ENCODE measurements at regions not wholly inside any gene's neighbourhood (a gene's known extent, or its start where the extent isn't known, plus 50 kb on each side); places are given as distances from the start of the nearest gene placed in this dataset.

GRCh38 chr15:93212578-93212977, 123.6 kb upstream of the RGMA start:
- Histone ChIP-seq H3K4me3 (ENCODE audit: low read depth, low read length) (no peak overlapping the region), H3K27me3 (ENCODE audit: control insufficient read depth, insufficient read depth, low read length) (no peaks in the 10 kb centered on the region), H3K36me3 (ENCODE audit: control insufficient read depth, insufficient read depth, low read length) (no peaks in the 10 kb centered on the region)
- TF ChIP-seq, protein P1, sequence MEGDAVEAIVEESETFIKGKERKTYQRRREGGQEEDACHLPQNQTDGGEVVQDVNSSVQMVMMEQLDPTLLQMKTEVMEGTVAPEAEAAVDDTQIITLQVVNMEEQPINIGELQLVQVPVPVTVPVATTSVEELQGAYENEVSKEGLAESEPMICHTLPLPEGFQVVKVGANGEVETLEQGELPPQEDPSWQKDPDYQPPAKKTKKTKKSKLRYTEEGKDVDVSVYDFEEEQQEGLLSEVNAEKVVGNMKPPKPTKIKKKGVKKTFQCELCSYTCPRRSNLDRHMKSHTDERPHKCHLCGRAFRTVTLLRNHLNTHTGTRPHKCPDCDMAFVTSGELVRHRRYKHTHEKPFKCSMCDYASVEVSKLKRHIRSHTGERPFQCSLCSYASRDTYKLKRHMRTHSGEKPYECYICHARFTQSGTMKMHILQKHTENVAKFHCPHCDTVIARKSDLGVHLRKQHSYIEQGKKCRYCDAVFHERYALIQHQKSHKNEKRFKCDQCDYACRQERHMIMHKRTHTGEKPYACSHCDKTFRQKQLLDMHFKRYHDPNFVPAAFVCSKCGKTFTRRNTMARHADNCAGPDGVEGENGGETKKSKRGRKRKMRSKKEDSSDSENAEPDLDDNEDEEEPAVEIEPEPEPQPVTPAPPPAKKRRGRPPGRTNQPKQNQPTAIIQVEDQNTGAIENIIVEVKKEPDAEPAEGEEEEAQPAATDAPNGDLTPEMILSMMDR (IDR thresholded peaks at IDR 0.05; ENCODE audit: insufficient read depth, low read depth, low read length): no peak
- CTCF ChIA-PET: no interaction called here
- POLR2A ChIA-PET: no interaction called here
- no peak for DNase-seq (ENCODE audit: low read depth)

DNA sequence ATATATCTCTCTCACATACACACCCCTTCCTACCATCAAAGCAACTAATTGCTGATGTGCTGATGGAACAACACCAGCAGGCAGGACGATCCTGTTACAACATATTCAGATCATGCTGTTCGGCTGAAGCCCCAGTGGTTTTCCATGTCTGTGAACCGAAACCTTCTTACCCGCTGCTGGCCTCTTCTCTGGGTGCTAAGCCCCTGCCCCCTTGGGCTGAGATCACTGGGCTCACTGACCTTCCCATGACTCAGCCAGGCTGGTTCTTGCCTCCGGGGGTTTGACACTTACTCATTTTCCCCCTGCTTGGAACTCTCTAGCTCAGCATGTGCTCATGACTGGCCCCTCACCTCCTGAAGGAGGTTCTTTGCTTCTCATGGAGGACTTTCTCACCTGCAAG, 122.0 kb upstream of the RGMA start:
- ChIA-PET POLR2A (no interaction called here), CTCF (no interaction called here)
- H3K4me3 ChIP-seq (ENCODE audit: low read depth, low read length): no peak overlapping the region
- H3K27me3 ChIP-seq (ENCODE audit: control insufficient read depth, insufficient read depth, low read length): no peaks in the 10 kb centered on the region
- TF ChIP-seq, protein P1 (IDR thresholded peaks at IDR 0.05; ENCODE audit: insufficient read depth, low read depth, low read length): no peak
- no peak for DNase-seq (ENCODE audit: low read depth)
- H3K36me3 ChIP-seq (ENCODE audit: control insufficient read depth, insufficient read depth, low read length): no peaks in the 10 kb centered on the region

- TF ChIP-seq, protein P1 (IDR thresholded peaks at IDR 0.05; ENCODE audit: insufficient read depth, low read depth, low read length): no peak
- CTCF ChIA-PET: no interaction called here
These were observed 120.9 kb upstream of the RGMA start for GRCh38 chr15:93209690-93210445.

GRCh38 chr15:93206893-93207292, 117.9 kb upstream of the RGMA start:
- Histone ChIP-seq H3K4me3 (ENCODE audit: low read depth, low read length) (no peak overlapping the region), H3K27me3 (ENCODE audit: control insufficient read depth, insufficient read depth, low read length) (no peaks in the 10 kb centered on the region), H3K36me3 (ENCODE audit: control insufficient read depth, insufficient read depth, low read length) (no peaks in the 10 kb centered on the region)
- POLR2A ChIA-PET: no interaction called here
- DNase-seq (ENCODE audit: low read depth): no peak
- CTCF ChIA-PET: no interaction called here
- TF ChIP-seq, protein P1 (IDR thresholded peaks at IDR 0.05; ENCODE audit: insufficient read depth, low read depth, low read length): no peak

More at GRCh38 chr15:93209690-93210445, 120.9 kb upstream of the RGMA start:
- Histone ChIP-seq H3K36me3 (ENCODE audit: control insufficient read depth, insufficient read depth, low read length) (no peaks in the 10 kb centered on the region), H3K27me3 (ENCODE audit: control insufficient read depth, insufficient read depth, low read length) (no peaks in the 10 kb centered on the region), H3K4me3 (ENCODE audit: low read depth, low read length) (no peak overlapping the region)
- POLR2A ChIA-PET: no interaction called here
- no peak for DNase-seq (ENCODE audit: low read depth)

- ChIA-PET POLR2A (no interaction called here), CTCF (no interaction called here)
- no peaks in the 10 kb centered on the region for H3K27me3 ChIP-seq (ENCODE audit: control insufficient read depth, insufficient read depth, low read length)
- H3K4me3 ChIP-seq (ENCODE audit: low read depth, low read length): no peak overlapping the region
- no peaks in the 10 kb centered on the region for H3K36me3 ChIP-seq (ENCODE audit: control insufficient read depth, insufficient read depth, low read length)
- TF ChIP-seq, protein P1 (IDR thresholded peaks at IDR 0.05; ENCODE audit: insufficient read depth, low read depth, low read length): no peak
- no peak for DNase-seq (ENCODE audit: low read depth)
These were observed 116.4 kb upstream of the RGMA start for GRCh38 chr15:93205413-93205812.

Data from BJ (cell line).